HG03060 (cell line): ENCODE measurements at regions not wholly inside any gene's neighbourhood (a gene's known extent, or its start where the extent isn't known, plus 50 kb on each side); places are given as distances from the start of the nearest gene placed in this dataset.
"Not testable (repeated sequence)": the region's sequence is repeated elsewhere in the genome, so short reads cannot be mapped to it uniquely, and the experiment has no call there.

Experiments used
- ATAC-seq: cut with Tn5 transposase; IDR thresholded peaks from one replicate; pipeline ENCODE4 v1.9.1; 2021; ENCODE audit warnings: low read depth, moderate number of reproducible peaks; ENCODE audit not compliant: unreplicated experiment

DNA sequence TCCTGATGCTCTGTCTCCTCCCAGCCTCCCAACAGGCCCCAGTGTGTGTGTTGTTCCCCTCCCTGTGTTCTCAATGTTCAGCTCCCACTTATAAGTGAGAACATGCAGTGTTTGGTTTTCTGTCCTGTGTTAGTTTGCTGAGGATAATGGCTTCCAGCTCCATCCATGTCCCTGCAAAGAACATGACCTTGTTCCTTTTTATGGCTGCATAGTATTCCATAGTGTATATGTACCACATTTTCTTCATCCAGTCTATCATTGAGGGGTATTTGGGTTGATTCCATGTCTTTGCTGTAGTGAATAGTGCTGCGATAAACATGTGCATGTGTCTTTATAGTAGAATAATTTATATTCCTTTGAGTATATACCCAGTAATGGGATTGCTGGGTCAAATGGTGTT, 150.4 kb downstream of the KLF6 start:
- not testable (repeated sequence) for ATAC-seq

DNA sequence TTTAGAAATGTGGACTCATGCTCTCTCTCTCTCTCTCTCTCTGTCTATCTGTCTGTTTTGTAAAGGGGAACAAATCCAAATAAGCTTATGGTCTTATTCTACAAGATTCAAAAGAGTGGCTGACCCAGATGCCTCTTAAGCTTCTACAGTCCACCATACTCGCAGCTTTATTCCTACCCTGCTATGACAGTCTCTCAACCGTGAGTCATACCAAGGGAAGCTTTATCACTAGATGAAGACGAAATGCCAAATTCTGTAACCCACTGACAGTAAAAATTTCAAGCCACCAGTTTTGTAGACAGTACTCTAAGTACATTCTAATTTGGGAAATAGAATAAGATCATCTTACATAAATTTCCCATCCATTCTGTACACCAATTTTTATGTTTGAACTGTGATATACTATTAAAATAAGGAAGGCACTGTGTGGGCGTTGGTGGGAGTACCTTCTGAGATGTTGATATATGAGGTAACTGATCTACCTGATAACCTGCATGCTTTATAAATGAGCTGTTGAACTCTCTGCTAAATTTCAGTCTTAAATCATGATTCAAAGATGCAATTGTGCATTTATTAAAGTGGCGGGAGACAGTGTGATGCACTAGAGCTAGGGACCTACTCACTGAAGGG, 153.2 kb downstream of the KLF6 start:
- no peak for ATAC-seq

DNA sequence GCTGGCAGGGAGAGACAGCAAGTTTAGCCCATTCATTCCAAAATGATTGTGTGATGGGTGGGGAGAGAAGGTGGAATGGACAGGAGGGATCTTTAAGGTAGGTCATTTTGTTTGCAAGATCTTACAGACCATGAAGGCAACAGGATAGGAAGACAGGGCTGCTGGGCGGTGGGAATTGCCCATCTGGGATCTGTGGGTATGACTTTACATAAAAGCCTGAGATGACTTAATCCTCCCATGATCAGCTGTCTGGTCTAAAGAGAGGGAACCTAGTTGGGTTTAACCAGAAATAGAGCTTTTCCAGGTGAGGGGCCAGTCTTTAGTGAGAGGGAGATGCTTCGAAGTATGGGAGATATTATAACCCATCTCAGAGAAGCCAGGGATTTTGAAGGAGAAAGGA, 153.7 kb downstream of the KLF6 start:
- no peak for ATAC-seq

DNA sequence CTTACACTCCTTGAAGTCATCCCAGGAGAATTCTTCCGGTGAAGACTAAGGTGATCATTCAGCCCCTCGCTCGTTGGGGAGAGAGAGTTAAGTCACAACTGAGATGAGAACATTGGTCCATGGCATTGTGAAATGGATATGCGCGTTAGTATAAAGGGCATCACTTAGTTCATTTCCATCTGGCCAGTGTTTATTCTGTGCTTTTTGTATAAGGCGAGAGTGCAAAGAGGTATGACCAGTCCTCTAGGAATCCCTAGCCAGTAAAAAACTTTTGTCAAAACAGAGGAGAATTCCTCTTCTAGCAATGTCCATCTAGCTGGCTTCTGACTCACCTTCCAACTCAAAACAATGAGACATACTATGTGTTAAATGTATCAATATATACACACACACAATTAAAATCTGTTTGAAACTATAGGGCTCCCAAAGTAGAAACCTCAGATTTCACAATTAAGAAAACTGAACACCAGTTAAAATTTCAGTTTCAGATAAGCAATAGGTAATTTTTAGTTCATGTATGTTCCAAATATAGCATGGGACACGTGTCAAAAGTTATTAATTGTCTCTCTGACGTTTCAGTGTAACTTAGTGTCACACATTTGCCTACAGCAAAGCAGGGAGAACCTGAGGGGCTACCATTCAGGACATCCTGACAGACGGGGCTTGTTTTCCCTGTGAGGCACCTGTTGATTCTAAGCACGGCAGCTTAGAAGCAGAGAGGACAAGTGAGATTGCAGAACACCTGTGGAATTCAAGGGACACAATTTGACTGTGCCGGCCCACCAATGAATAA, 158.9 kb downstream of the KLF6 start:
- ATAC-seq = peak; percentile 54

DNA sequence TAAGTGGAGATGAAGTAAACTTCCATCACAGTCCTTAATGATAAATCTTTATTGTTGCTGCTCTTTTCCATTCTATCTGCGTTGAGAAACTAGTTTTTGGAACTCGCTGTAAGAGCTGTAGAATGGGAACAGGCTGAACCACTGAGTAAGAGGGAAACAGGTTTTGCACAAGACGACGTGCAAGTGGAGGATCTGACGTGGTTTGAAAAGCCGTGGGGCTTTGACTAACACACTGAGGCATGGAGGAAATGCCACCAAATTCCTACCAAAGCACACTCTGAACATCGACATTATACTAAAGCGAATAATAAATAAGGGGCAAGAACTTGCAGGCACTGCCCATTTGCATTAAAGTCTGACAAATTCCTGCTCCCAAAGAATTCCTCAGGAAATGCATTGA, 160.6 kb downstream of the KLF6 start:
- ATAC-seq = no peak

DNA sequence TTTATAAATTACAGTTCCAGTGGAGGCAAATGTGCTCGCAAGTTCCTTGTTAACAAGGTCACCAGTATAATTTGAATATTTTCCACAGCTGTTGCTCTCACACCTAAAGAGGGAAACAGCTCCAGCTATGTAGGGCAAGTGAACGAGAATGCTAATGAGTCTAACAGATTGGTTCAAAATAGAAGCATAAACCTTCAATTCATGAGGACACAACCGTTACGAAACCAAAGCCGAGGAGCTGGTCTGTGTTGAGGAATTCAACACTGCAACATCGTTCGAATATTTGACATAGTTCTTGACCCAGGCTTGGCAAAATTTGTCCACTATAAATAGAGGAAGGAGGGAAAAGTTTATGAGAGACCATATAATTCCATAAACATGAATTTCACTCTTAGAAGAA, 161.3 kb downstream of the KLF6 start:
- ATAC-seq = no peak

DNA sequence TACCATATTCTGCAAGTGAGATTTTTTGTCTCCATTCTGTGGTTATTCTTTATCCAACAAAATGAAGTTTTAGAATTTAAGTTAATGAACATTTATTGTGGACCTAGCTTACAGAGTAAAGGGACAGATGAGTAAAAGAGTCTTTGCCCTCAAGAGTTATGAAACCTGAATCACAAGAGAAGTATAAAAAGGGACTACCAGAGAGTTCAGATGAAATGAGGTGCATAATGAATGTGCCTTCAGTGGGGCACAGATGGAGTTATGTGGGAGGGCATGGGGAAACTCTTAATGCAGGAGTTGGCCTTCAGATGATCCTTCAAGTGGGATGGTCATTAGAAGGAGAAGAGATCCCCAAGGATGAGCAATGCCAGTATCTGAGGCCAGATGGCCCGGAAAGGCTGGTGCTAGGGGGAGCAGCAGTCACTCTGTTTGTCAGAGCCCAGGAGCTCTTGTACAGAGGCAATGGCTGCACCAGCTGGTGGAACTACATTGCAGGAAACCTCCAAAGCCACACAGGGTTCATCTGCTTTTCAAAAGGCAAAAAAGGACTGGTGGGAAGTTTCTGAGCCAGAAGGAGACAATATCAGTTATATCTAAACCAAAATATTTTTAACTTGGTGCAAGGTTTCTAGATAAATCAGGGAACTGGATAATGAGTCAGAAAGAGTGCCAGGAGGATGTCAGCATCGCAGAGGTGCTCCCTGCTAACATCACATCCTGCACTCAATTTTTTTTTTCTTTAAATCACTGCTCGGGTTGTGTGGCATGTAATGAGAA, 162.0 kb downstream of the KLF6 start:
- no peak for ATAC-seq

DNA sequence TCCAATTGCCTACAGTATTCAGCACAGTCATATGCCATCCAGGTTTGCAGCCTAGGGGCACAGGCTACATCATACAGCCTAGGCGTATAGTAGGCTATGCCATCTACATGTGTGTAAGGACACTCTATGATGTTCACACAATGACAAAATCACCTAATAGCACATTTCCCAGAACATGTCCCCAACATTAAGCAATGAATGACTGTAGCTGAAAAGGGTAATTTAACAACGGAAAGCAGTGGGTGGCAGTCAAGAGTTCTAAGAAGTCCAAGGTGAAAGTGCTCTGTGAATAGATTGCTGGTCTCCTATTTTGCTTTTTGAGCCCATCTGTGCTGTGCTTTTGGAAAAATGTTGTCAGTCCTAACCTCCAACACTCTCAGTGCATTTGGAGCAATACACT, 162.6 kb downstream of the KLF6 start:
- no peak for ATAC-seq

DNA sequence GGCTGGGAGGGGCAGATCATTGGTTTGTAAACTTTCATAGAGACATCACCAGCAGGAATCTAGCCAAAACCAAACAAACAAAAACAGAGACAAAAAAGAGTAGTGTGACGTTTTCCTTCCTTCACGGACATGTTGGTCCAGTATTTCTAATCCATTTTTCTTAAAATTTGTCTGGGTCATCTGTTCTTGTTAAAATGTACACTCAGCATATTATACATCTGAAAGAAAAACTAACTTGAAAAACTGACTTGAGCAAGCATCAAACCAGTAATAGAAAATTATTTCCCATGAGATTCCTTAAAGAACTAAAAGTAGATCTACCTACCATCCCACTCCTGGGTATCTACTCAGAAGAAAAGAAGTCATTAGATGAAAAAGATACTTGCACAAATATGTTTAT, 164.2 kb downstream of the KLF6 start:
- no peak for ATAC-seq

DNA sequence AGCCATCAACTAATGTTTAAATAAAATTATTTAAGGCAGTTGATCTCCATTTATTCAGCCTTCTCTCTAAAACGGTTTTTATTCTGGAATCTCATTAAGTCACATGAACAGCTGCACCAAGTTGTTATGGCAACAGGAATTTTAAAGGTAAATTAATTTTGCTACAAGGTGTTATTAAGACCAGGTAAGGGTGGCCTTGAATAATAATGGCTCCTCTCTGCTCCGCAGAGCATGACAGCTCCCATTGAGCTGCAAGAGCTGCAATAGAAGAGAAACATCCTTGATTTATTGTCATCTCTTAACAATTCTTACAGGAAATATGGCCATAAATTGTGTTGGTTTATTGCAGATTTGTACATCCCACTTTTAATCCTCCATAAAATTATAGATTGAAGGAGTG, 165.8 kb downstream of the KLF6 start:
- no peak for ATAC-seq

DNA sequence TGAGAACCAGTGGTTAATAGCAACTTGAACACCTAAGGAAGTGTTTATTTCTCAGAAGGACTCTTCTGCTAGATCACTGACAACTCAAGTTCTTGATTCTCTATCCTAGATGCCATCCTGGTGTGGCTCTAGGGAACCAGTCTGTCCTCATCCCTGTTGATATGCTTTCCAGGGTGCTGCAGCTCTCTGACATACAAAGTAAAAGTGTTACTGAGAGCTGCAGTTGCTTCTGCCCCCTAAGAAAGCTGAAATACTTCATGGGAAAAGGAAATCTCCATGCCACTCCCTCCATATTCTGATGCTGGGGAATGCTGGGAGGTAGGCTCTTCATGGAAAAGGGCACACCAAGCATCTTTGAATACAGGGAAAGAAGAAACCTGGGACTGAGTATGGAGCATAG, 168.1 kb downstream of the KLF6 start:
- ATAC-seq = no peak

DNA sequence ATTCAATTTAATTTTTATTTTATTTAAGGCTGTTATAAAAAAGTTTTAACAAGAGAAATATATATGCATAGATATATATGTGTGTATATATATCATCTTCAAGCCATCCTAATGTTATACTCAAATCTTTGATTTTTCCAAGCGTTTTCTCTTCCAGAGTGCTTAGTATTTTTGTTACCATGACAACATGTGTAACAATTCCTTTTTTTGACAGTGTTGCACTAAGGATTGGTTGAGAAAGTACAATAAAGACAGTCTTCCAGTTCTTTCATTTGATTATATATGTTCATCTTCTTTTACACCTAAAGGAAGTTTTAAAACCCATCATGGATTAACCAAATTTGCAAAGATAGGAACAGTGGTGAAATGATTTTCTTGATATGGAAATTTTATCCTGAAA, 171.7 kb downstream of the KLF6 start:
- no peak for ATAC-seq

DNA sequence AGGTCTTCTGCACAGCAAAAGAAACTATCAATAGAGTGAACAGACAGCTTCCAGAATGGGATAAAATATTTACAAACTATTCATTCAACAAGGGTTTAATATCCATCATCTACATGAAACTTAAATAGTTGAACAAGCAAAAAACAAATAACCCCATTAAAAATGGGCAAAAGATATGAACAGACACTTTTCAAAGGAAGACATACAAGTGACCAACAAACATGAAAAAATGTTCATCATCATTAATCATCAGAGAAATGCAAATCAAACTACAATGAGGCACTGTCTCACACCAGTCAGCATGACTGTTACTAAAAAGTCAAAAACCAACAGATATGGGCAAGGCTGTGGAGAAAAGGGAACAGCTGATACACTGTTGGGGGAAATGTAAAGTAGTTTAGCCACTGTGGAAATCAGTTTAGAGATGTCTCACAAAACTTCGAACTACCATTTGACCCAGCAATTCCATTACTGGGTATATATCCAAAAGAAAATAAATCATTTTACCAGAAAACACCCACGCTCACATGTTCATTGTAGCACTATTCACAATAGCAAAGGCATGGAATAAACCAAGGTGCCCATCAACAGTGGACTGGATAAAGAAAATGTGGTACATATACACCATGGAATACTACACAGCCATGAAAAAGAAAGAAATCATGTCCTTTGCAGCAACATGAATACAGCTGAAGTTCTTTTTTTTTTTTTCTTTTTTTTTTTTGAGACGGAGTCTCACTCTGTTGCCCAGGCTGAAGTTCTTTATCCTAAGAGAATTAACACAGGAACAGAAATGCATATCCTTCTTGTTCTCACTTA, 172.6 kb downstream of the KLF6 start:
- ATAC-seq = no peak

DNA sequence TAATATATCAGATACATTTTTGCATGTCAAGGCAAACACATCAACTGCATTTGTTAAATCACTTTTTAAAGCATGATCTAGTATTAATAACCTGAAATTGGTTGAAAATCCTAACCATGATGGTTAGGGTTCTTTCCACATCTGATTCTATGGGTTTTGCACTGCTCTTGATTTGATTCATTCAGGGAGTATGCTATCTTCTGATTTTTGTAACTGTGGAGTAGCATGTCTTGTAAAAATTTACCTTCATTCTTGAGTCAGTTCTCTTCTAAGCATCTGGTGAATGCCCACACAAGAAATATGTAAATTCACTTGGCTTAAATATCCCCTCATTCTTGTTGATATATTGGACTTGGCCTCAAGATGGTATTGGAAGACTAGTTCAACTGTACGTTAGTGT, 178.7 kb downstream of the KLF6 start:
- no peak for ATAC-seq

DNA sequence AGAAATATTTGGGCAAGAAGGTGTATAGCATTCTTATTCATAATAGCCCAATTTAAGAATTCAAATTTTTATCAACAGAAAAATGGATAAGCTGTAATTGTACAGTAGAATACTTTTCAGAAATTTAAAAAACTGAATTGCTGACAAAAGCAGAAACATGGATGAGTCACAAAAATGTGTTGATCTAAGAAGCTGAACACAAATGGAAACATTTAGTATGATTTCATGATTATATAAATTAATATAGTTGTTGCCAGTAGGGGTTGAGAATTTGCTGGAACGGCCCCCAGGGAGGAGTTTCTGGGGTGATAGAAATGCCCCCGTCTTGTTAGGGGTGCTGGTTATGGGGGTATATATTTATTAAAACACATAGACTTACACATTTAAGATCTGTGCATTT, 179.1 kb downstream of the KLF6 start:
- no peak for ATAC-seq

DNA sequence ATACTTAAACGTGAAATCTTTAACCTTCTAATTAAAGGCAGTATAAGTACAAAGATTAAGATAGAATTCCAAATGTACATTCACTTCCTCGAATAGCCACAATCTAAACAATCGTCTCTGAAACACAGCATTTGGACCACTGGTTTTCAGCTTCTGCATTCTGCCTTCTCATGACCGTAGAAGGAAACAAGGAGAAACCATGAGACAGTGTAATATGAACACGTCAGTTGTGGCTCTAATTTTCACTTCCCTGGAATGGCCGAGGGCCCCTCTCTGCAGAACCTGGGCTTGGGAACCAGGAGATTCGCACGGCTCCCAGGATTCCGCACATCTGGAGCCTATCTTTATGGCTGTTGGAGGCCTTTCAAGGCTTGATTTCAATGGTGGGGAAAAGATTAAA, 189.3 kb downstream of the KLF6 start:
- ATAC-seq = no peak

DNA sequence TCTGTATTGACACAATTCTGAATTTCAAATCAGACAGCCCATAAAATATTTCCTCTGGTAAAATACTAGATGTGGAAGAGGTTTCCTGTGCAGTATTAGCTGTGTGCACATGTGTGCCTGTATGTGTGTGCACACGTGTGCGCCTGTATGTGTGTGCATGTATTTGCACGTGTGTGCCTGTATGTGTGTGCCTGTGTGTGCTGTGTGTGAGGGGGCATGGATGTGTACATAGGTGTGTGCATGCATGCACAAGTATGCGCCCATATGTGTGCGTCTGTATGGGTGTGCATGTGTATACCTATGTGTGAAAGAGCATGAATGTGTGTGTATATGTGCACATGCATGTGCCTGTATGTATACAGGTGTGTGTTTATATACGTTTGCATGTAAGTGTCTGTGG, 191.4 kb downstream of the KLF6 start:
- no peak for ATAC-seq

DNA sequence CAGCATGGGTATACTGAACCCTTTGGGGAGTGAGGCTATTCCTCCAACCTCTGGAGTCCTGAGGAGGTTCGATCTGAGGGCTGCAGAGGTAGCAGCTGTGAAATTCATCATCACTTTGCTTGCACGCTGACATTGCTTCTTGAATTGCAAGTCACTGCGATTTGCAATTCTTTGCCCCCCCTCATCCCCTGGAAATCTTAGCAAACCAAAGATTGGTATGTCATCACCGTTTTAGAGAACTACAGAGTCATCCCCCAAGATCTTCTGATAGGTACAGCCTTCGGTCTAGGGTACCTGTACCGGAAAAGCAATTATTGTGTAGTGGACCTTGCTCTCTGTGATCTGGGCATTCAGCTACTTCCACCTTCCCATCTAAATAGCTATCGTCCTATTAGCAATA, 192.6 kb downstream of the KLF6 start:
- ATAC-seq = no peak

DNA sequence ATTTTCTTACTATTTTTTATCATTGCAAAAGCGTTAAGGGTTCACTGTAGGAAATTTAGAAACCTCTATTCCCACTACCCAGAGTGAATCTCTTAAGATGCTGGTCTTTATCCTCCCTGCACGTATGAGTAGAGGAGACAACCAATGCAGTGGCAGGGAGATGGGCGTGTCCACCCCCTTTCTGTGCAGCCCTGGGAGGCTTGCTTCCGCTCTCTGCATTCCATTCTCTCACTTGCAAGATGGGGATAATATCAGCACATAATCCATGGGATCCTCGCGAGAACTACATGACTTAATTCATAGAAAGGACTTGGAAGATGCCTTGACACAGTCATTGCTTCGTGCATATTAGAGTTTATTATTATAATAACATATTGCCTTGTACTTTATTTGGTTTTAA, 196.2 kb downstream of the KLF6 start:
- ATAC-seq = no peak

DNA sequence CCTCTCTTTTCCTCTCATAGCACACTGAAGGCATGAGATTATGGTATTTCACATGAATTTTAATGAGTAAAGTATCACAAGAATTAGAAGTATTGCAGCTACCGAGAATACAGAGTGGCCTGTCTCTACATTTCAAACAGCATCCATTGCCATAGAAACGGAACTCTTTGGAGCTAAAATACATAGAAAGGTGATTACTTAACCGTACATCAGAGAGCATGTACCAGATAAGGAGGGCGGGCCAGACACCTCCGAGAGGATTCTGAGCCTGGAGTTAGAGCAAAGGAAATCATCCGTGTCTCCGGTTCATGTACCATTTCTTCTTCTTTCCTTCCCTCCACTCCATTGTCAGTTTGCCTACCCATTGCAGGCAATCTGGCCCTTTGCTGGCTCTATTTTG, 196.7 kb downstream of the KLF6 start:
- ATAC-seq = no peak
